Prostate gland (tissue), 2 donors: ENCODE measurements at regions not wholly inside any gene's neighbourhood (a gene's known extent, or its start where the extent isn't known, plus 50 kb on each side); places are given as distances from the start of the nearest gene placed in this dataset.

Source experiments
- DNase-seq: peaks from one replicate; pipeline ENCODE4 v3.0.0-alpha.2; 2019; ENCODE audit warnings: low spot score
- H3K27ac ChIP-seq, 2 donors: fragments of 200-600 bp; sonication (generic); 2 replicates each; pipeline ENCODE4 v1.5.1; 2017 to 2019
- H3K27me3 ChIP-seq: fragments of 200-600 bp; sonication (generic); replicated peaks from 2 replicates; pipeline ENCODE4 v1.5.1; 2019; ENCODE audit not compliant: insufficient read depth
- H3K36me3 ChIP-seq, 2 donors: fragments of 200-600 bp; sonication (generic); 1 replicate in 1 of 2; 2 replicates in 1 of 2; pipeline versions ENCODE4 v1.5.1 to v1.8.1; 2017 to 2019
- H3K4me1 ChIP-seq: fragments of 200-600 bp; sonication (generic); replicated peaks from 2 replicates; pipeline ENCODE4 v1.5.1; 2019
- H3K4me3 ChIP-seq, 2 donors: fragments of 200-600 bp; sonication (generic); 2 replicates each; pipeline ENCODE4 v1.5.1; 2017 to 2019
- H3K9me3 ChIP-seq: fragments of 200-600 bp; sonication (generic); 2 replicates; pipeline ENCODE4 v1.5.1; 2017
- POLR2A ChIP-seq: fragments of 450-650 bp; IDR thresholded peaks from one replicate; pipeline ENCODE4 v1.6.1; 2016; ENCODE audit warnings: antibody characterized with exemption, mild to moderate bottlenecking
- POLR2AphosphoS5 ChIP-seq: sonication (generic); formaldehyde crosslinking; IDR thresholded peaks from one replicate; pipeline ENCODE4 v1.6.1; 2017; ENCODE audit warnings: antibody characterized with exemption
- WGBS: methylation state at CpG from one replicate; pipeline ENCODE4 v1.1.5; 2018; 5-methylcytosine and 5-hydroxymethylcytosine counted together
- intact Hi-C: fragments of 100-400 bp; cut with DNase I; formaldehyde crosslinking; loops from one replicate; pipeline ENCODE4 v1.14.2; 2022
- TF ChIP-seq, protein P1 (sequence below), 4 experiments: fragments of 200-600 bp in 2 of 4; fragments of 450-650 bp in 2 of 4; sonication (generic) in 2 of 4; IDR thresholded peaks; 1 replicate in 3 of 4; 2 replicates in 1 of 4; pipeline ENCODE4 v1.5.1; 2016 to 2019; ENCODE audit warnings: antibody characterized with exemption in 4 of 4, mild to moderate bottlenecking in 2 of 4, moderate library complexity in 2 of 4

DNA sequence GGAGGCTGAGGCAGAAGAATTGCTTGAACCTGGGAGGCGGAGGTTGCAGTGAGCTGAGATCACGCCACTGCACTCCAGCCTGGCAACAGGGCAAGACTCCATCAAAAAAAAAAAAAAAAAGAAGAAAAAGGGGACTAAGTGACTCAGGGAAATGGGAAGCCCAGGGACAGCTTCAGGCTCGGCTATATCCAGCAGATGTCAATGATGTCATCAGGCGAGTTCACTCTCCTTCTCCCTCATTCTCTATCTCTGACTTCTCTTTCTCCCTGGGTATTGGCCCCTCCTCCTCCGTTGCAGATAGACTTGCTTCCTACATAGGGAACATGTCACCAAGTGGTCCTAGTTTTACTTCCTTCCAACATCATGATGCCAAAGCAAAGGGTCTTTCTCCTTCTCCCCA is 316.8 kb downstream of the TFAP2C start:
- intact Hi-C loops: no loop called here
- no peak overlapping the region for H3K4me3 ChIP-seq
- H3K27ac ChIP-seq: no peak overlapping the region
- H3K36me3 ChIP-seq: no peaks in the 10 kb centered on the region
- DNase-seq: no peak
- no peaks in the 10 kb centered on the region for H3K27me3 ChIP-seq
- TF ChIP-seq POLR2AphosphoS5 (no peak), POLR2A (no peak)
- TF ChIP-seq, protein P1, sequence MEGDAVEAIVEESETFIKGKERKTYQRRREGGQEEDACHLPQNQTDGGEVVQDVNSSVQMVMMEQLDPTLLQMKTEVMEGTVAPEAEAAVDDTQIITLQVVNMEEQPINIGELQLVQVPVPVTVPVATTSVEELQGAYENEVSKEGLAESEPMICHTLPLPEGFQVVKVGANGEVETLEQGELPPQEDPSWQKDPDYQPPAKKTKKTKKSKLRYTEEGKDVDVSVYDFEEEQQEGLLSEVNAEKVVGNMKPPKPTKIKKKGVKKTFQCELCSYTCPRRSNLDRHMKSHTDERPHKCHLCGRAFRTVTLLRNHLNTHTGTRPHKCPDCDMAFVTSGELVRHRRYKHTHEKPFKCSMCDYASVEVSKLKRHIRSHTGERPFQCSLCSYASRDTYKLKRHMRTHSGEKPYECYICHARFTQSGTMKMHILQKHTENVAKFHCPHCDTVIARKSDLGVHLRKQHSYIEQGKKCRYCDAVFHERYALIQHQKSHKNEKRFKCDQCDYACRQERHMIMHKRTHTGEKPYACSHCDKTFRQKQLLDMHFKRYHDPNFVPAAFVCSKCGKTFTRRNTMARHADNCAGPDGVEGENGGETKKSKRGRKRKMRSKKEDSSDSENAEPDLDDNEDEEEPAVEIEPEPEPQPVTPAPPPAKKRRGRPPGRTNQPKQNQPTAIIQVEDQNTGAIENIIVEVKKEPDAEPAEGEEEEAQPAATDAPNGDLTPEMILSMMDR (IDR thresholded peaks at IDR 0.05): no peak
- 88% methylated on average over 5 of the region's 5 CpGs for WGBS
- no peaks in the 10 kb centered on the region for H3K4me1 ChIP-seq
- H3K9me3 ChIP-seq: no peaks in the 10 kb centered on the region

DNA sequence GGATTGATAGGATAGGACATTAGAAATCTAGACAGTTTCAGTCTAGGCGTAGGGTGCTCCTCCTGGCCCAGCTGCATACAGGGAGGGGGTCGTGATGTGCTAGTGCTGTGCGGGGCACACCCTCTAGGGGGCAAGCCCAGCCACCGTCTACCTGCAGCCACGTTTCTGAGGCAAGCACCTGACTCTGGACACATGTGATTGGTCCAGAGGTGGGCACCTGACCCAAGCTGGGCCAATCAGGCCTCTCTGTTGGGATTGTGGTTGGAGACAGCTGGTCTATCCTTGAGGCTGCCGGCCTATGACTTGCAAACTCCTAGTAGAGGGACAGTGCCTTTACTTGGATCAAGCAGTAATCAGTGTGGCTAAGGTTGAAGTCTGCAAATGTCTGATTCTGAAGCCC is 317.1 kb downstream of the BMP7 start:
- DNase-seq: no peak
- no peaks in the 10 kb centered on the region for H3K9me3 ChIP-seq
- H3K36me3 ChIP-seq: no peaks in the 10 kb centered on the region
- no peaks in the 10 kb centered on the region for H3K27me3 ChIP-seq
- WGBS: 75% methylated on average over 6 of the region's 6 CpGs
- no peak overlapping the region for H3K27ac ChIP-seq
- H3K4me3 ChIP-seq: no peak overlapping the region
- no peaks in the 10 kb centered on the region for H3K4me1 ChIP-seq
- TF ChIP-seq POLR2AphosphoS5: no peak
- TF ChIP-seq POLR2A: no peak
- TF ChIP-seq, protein P1 (IDR thresholded peaks at IDR 0.05): no peak
- intact Hi-C loops: no loop called here

DNA sequence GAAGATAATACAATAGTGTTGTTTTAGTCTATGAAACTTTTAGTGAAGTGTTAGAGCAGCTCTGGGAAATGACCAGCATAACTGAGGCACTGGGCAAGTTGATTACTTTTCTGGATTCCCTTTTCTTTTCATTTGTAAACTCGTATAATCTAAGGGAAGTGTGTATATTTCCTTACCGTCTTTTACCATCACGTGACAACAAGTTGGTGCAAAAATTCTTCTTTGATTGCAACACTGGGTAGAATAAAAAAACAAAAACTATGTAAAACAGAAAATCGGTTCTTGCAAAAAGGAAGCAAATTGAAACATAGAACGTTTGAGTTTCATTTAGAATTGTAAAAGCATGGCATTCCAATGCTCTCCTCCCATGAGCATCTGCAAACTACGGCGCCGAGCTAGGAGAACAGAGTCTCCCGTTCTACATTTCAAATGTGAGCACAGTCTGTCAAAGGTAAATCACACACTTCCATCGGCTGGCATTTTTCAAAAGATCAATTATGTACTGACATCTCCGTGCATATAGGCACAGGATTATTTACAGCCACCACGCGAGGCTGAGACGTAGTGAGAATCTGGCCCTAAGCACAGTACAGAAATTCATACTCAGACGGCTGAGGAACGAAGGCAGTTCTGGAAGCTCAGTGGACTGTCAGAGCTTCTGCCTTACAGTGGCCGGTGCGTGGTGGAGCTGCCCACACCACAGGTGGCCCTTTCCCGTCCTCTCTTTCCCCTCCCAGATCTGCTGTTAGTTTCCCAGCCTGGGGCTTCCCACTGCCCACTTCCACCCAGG is 314.0 kb downstream of the BMP7 start:
- H3K36me3 ChIP-seq: no peaks in the 10 kb centered on the region
- H3K27me3 ChIP-seq: no peaks in the 10 kb centered on the region
- no peaks in the 10 kb centered on the region for H3K9me3 ChIP-seq
- TF ChIP-seq POLR2A: no peak
- TF ChIP-seq POLR2AphosphoS5: no peak
- TF ChIP-seq, protein P1 (IDR thresholded peaks at IDR 0.05): no peak
- H3K4me1 ChIP-seq: no peaks in the 10 kb centered on the region
- intact Hi-C loops: no loop called here
- DNase-seq: no peak
- no peak overlapping the region for H3K27ac ChIP-seq
- WGBS: 64% methylated on average over 19 of the region's 19 CpGs
- no peak overlapping the region for H3K4me3 ChIP-seq

DNA sequence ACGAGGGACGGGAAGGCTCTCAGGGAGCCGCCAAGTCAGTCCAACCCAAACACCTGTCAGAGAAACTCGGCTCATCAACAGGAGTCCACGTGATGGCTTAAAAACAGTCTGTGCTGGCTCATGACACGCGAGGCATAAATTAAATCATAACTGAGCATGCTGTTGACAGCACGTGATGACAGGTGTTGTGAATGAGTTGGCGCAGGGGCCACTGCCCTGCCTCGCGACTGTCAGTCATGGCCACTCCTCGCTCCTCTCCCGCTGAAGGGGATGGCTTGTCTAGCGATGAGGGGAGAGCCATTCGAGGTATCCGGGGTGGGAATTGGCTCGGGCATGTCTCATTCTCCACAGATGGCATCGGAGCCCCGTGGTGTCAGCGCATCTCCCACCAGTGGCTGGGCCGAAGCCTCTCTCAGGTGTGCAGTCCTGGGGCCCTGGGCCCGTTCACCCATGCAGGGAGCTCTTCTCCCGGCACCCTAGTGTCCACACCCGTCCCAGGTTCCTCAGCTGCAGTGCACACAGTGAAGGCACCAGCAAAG is 313.3 kb downstream of the BMP7 start:
- TF ChIP-seq POLR2AphosphoS5: no peak
- no peak for TF ChIP-seq POLR2A
- TF ChIP-seq, protein P1 (IDR thresholded peaks at IDR 0.05): no peak
- Histone ChIP-seq H3K27ac (no peak overlapping the region), H3K4me1 (no peaks in the 10 kb centered on the region), H3K27me3 (no peaks in the 10 kb centered on the region), H3K4me3 (no peak overlapping the region), H3K9me3 (no peaks in the 10 kb centered on the region), H3K36me3 (no peaks in the 10 kb centered on the region)
- no peak for DNase-seq
- whole genome bisulfite sequencing: 78% methylated on average over 24 of the region's 24 CpGs
- intact Hi-C loops: no loop called here

DNA sequence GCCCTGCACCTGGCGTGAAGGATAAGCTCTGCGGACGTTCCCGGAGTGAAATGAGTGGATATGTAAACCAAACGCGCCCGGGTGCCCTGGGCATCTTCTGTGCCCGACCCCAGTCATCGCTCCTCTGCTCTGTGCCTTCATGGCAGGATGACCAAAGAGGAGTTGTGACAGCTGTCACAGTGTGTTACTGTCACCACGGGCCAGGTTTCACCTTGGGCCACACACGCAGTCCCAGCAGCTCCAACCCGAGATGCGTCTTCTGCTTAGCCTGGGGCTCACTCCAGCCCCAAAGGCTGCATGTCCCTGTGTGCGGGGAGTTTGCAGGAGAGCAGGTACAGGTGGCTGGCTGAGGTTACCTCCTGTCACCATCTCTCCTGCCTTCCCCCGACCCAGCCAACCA is 311.6 kb downstream of the BMP7 start:
- H3K27ac ChIP-seq: no peak overlapping the region
- WGBS: 87% methylated on average over 15 of the region's 15 CpGs
- intact Hi-C loops: no loop called here
- DNase-seq: no peak
- H3K36me3 ChIP-seq: no peaks in the 10 kb centered on the region
- no peak for TF ChIP-seq POLR2AphosphoS5
- H3K9me3 ChIP-seq: no peaks in the 10 kb centered on the region
- H3K4me3 ChIP-seq: no peak overlapping the region
- H3K27me3 ChIP-seq: no peaks in the 10 kb centered on the region
- no peaks in the 10 kb centered on the region for H3K4me1 ChIP-seq
